ENCODE measurements at regions not wholly inside any gene's neighbourhood (a gene's known extent, or its start where the extent isn't known, plus 50 kb on each side); places are given as distances from the start of the nearest gene placed in this dataset.
"Not testable (repeated sequence)": the region's sequence is repeated elsewhere in the genome, so short reads cannot be mapped to it uniquely, and the experiment has no call there.

DNA sequence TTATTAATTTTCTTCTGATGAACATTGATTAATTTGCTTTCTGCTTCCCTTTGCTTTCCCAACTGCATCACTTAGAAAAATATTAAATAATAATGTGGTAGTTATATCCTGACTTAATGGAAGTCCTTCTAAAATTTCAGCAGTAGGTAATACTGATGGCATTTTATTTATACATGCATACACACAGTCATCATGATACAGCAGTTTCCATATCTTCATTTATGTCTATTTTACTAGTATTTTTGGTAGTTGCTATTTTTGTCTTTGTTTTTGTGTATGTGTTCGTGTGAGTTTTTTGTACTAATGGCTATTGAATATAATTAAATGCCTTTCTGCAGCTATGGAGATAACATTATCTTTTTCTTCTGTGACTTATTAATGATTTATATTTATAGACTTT lies 484.7 kb upstream of the CNTN5 start:
- no peak overlapping the region for H2AK5ac ChIP-seq (ENCODE audit: insufficient read length, low read length)
- H3K56ac ChIP-seq (ENCODE audit: insufficient read length, low read depth, low read length): no peak overlapping the region
- no peak overlapping the region for H3K4ac ChIP-seq (ENCODE audit: low read depth, low read length)
- no peak overlapping the region for H2AFZ ChIP-seq (ENCODE audit: low read length)
- no peak overlapping the region for H2BK15ac ChIP-seq (ENCODE audit: low read depth, low read length)
- Mint-ChIP-seq H3K4me1 (peaks cover 7% of the 10 kb centered on the region in 2 experiments; a peak in 3 of 4 replicates), H3K27ac (no peak overlapping the region), H3K36me3 (ENCODE audit: insufficient read depth in 1 of 3, low read depth in 3 of 3) (no peaks in the 10 kb centered on the region), H3K9me3 (no peaks in the 10 kb centered on the region), H3K4me3 (no peak overlapping the region), H3K27me3 (ENCODE audit: low read depth) (no peaks in the 10 kb centered on the region)
- H2BK12ac ChIP-seq (ENCODE audit: insufficient read length, low read depth, low read length): no peak overlapping the region
- no peak overlapping the region for H3K23ac ChIP-seq (ENCODE audit: insufficient read length, low read depth, low read length)
- H3K27ac ChIP-seq (ENCODE audit: insufficient read length, low read depth, low read length): no peak overlapping the region
- H3K14ac ChIP-seq (ENCODE audit: insufficient read depth, low read length): no peak overlapping the region
- H3K79me1 ChIP-seq (ENCODE audit: insufficient read depth, low read depth, low read length, poor library complexity, severe bottlenecking): no peaks in the 10 kb centered on the region
- TF ChIP-seq CTCF (conservative IDR thresholded peaks at IDR 0.05): no peak
- no peak overlapping the region for H2BK120ac ChIP-seq (ENCODE audit: low read depth, low read length, poor library complexity, severe bottlenecking)
- no peak overlapping the region for H3K4me2 ChIP-seq (ENCODE audit: insufficient read depth, insufficient read length, low read length)
- no peak overlapping the region for H3T11ph ChIP-seq (ENCODE audit: low read length)
- no peak overlapping the region for H4K5ac ChIP-seq (ENCODE audit: insufficient read length, low read depth, low read length)
- no peak overlapping the region for H2BK20ac ChIP-seq (ENCODE audit: low read depth, low read length, poor library complexity, severe bottlenecking)
- H3K9me3 ChIP-seq (ENCODE audit: control insufficient read depth, low read depth, low read length): no peaks in the 10 kb centered on the region
- no peaks in the 10 kb centered on the region for H4K20me1 ChIP-seq (ENCODE audit: control insufficient read depth, insufficient read depth, insufficient read length)
- WGBS (ENCODE audit: extremely low coverage, insufficient read length, low lambda C conversion rate): no CpG with 5 or more reads among the region's 1 CpG
- H3K9ac ChIP-seq (ENCODE audit: extremely low read depth, insufficient read length, low read length): no peak overlapping the region
- H4K91ac ChIP-seq (ENCODE audit: insufficient read length, low read depth, low read length): no peak overlapping the region
- no peak for DNase-seq
- H3K18ac ChIP-seq (ENCODE audit: insufficient read length, low read depth, low read length): no peak overlapping the region
- H3K23me2 ChIP-seq (ENCODE audit: insufficient read length, low read depth, low read length, poor library complexity, severe bottlenecking): no peaks in the 10 kb centered on the region
- no peak overlapping the region for H2BK5ac ChIP-seq (ENCODE audit: insufficient read length, low read length)
- no peaks in the 10 kb centered on the region for H3K27me3 ChIP-seq (ENCODE audit: insufficient read depth, low read length)
- H3K4me1 ChIP-seq (ENCODE audit: insufficient read depth, low read length): no peaks in the 10 kb centered on the region
- no peak overlapping the region for H4K8ac ChIP-seq (replicated peaks; ENCODE audit: insufficient read length, low read depth, low read length)
- no peaks in the 10 kb centered on the region for H3K79me2 ChIP-seq (ENCODE audit: insufficient read depth, low read length)

DNA sequence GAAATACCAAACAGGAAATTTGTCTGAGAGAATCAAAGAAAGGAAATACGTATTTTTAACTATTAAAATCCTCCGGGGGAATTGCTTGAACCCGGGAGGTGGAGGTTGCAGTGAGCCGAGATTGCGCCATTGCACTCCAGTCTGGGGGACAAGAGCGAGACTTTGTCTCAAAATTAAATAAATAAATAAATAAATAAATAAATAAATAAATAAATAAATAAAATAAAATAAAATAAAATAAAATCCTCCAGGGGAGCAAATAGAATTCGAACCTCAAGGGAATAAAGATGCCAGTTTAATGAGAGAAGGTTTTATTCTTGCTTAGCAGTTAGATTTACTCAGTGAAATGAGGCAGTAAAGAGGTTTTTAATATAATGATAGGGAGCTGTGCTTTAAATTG lies 482.4 kb upstream of the CNTN5 start:
- not testable (repeated sequence) for H2BK12ac ChIP-seq (ENCODE audit: insufficient read length, low read depth, low read length); H3K4me2 ChIP-seq (ENCODE audit: insufficient read depth, insufficient read length, low read length); H2AFZ ChIP-seq (ENCODE audit: low read length); H3K27me3 Mint-ChIP-seq (ENCODE audit: low read depth); DNase-seq; H3T11ph ChIP-seq (ENCODE audit: low read length); H3K9ac ChIP-seq (ENCODE audit: extremely low read depth, insufficient read length, low read length); H2BK20ac ChIP-seq (ENCODE audit: low read depth, low read length, poor library complexity, severe bottlenecking); H3K4me1 ChIP-seq (ENCODE audit: insufficient read depth, low read length); H3K4me1 Mint-ChIP-seq; H3K36me3 Mint-ChIP-seq (ENCODE audit: insufficient read depth in 1 of 3, low read depth in 3 of 3); H3K9me3 ChIP-seq (ENCODE audit: control insufficient read depth, low read depth, low read length); H2BK15ac ChIP-seq (ENCODE audit: low read depth, low read length); H3K27ac ChIP-seq (ENCODE audit: insufficient read length, low read depth, low read length); H4K5ac ChIP-seq (ENCODE audit: insufficient read length, low read depth, low read length); H2BK120ac ChIP-seq (ENCODE audit: low read depth, low read length, poor library complexity, severe bottlenecking); H3K27me3 ChIP-seq (ENCODE audit: insufficient read depth, low read length); H3K23ac ChIP-seq (ENCODE audit: insufficient read length, low read depth, low read length); H3K27ac Mint-ChIP-seq; H3K79me2 ChIP-seq (ENCODE audit: insufficient read depth, low read length); H3K4me3 Mint-ChIP-seq; H3K18ac ChIP-seq (ENCODE audit: insufficient read length, low read depth, low read length); H3K23me2 ChIP-seq (ENCODE audit: insufficient read length, low read depth, low read length, poor library complexity, severe bottlenecking); H3K14ac ChIP-seq (ENCODE audit: insufficient read depth, low read length); H3K4ac ChIP-seq (ENCODE audit: low read depth, low read length); H3K79me1 ChIP-seq (ENCODE audit: insufficient read depth, low read depth, low read length, poor library complexity, severe bottlenecking); H3K9me3 Mint-ChIP-seq; H2BK5ac ChIP-seq (ENCODE audit: insufficient read length, low read length); H2AK5ac ChIP-seq (ENCODE audit: insufficient read length, low read length); H4K20me1 ChIP-seq (ENCODE audit: control insufficient read depth, insufficient read depth, insufficient read length); H4K91ac ChIP-seq (ENCODE audit: insufficient read length, low read depth, low read length); H3K56ac ChIP-seq (ENCODE audit: insufficient read length, low read depth, low read length); H4K8ac ChIP-seq (replicated peaks; ENCODE audit: insufficient read length, low read depth, low read length)
- WGBS (ENCODE audit: extremely low coverage, insufficient read length, low lambda C conversion rate): no CpG with 5 or more reads among the region's 7 CpGs
